ENCODE measurements at regions not wholly inside any gene's neighbourhood (a gene's known extent, or its start where the extent isn't known, plus 50 kb on each side); places are given as distances from the start of the nearest gene placed in this dataset.

DNA sequence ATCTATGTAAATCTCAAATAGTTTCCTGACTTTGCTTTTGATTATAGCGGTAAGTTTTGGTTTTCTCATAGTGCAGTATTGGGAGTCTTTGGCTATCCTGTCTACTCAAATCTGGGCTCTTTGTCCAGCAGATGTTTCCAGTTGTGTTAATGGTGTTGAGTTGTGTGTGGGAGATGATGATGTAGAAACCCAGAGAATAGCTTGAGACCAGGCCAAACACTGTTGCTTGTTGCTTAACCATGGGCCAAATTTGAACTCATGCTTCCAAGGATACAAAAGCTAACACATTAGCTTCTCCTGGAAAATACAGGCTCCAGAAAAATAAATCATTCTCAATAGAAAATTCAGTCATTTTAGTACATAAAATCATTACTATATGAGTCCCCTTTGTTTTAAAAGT, 82.6 kb upstream of the GYPA start:
- in situ Hi-C loops (cut with MboI; ENCODE audit: low pct_unique_long_range_greater_than_20kb, low sequenced_read_pairs, unreplicated experiment), result no loop called here
- no peak for DNase-seq (ENCODE audit: low spot score)
- TF ChIP-seq CTCF (IDR thresholded peaks at IDR 0.05; ENCODE audit: extremely low read depth, insufficient read depth, missing control alignments), result no peak

GRCh38 chr4:144223661-144224060, 83.1 kb upstream of the GYPA start:
- DNase-seq (ENCODE audit: low spot score), result no peak
- in situ Hi-C loops (cut with MboI; ENCODE audit: low pct_unique_long_range_greater_than_20kb, low sequenced_read_pairs, unreplicated experiment), result no loop called here
- TF ChIP-seq CTCF (IDR thresholded peaks at IDR 0.05; ENCODE audit: extremely low read depth, insufficient read depth, missing control alignments), result no peak

DNA sequence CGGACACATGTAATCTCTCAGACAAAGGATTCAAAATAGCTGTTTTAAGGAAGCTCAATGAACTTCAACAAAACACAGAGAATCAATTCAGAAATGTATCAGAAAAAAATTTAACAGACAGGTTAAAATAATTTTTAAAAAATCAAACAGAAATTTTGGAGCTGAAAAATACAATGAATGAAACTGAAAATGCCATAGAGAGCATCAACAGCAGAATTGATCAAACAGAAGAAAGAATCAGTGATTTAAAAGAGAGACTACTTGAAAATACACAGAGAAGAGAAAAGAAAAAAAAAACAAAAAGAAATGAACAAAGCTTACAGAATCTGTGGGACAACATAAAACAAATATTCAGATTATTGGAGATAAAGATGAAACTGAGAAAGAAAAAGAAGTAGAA, 118.8 kb upstream of the GYPA start:
- in situ Hi-C loops (cut with MboI; ENCODE audit: low pct_unique_long_range_greater_than_20kb, low sequenced_read_pairs, unreplicated experiment), result no loop called here
- DNase-seq (ENCODE audit: low spot score), result no peak
- TF ChIP-seq CTCF (IDR thresholded peaks at IDR 0.05; ENCODE audit: extremely low read depth, insufficient read depth, missing control alignments), result no peak

DNA sequence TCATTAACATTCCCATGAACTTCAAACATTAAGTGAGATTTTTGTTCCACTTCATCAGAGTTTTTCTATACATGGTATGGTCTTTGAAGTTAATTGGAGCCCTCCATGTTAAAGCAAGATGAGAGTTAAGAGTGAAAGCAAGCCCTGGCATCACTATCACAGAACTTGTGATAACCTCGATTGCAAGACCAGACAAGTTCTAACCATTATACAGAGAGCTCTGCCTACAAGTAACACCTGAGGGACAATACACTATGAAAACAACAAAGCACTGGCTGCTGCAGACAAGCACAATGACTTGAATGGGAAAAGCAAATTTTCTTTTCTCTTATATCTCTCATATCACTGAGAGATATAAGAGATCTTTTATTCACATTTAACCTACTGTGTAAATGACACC, 126.6 kb upstream of the GYPA start:
- no peak for DNase-seq (ENCODE audit: low spot score)
- in situ Hi-C loops (cut with MboI; ENCODE audit: low pct_unique_long_range_greater_than_20kb, low sequenced_read_pairs, unreplicated experiment), result no loop called here
- TF ChIP-seq CTCF (IDR thresholded peaks at IDR 0.05; ENCODE audit: extremely low read depth, insufficient read depth, missing control alignments), result no peak

GRCh38 chr4:144280688-144281087, 140.2 kb upstream of the GYPA start:
- no peak for DNase-seq (ENCODE audit: low spot score)
- in situ Hi-C loops (cut with MboI; ENCODE audit: low pct_unique_long_range_greater_than_20kb, low sequenced_read_pairs, unreplicated experiment), result no loop called here
- no peak for TF ChIP-seq CTCF (IDR thresholded peaks at IDR 0.05; ENCODE audit: extremely low read depth, insufficient read depth, missing control alignments)

DNA sequence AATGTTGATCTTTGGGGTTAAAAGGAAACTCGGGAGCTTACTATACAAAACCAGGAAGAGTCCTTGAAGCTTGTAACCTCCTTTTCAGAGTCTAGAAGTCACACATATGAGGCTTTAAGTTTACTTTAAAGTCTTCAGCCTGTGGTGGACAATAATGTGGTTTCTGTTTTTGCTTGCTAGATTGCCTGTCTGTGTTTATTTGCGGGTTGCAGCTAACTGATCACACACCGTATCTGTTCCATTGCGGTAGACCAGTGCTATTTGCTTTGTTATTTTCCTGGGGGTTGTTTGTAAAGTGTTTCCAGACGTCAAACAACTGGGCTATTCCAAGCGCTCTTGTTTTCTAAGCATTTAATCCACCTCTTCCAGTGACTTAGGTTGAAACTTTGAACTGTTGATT, 143.0 kb upstream of the GYPA start:
- TF ChIP-seq CTCF (IDR thresholded peaks at IDR 0.05; ENCODE audit: extremely low read depth, insufficient read depth, missing control alignments), result no peak
- in situ Hi-C loops (cut with MboI; ENCODE audit: low pct_unique_long_range_greater_than_20kb, low sequenced_read_pairs, unreplicated experiment), result no loop called here

GRCh38 chr4:144284026-144284425, 143.5 kb upstream of the GYPA start:
- in situ Hi-C loops (cut with MboI; ENCODE audit: low pct_unique_long_range_greater_than_20kb, low sequenced_read_pairs, unreplicated experiment), result no loop called here
- DNase-seq (ENCODE audit: low spot score), result no peak
- no peak for TF ChIP-seq CTCF (IDR thresholded peaks at IDR 0.05; ENCODE audit: extremely low read depth, insufficient read depth, missing control alignments)

More for the DNA sequence above, 143.0 kb upstream of the GYPA start:
- DNase-seq (ENCODE audit: low spot score), result no peak

Data from GM13977 (cell line).